Thyroid gland (tissue), 4 donors: ENCODE measurements at regions not wholly inside any gene's neighbourhood (a gene's known extent, or its start where the extent isn't known, plus 50 kb on each side); places are given as distances from the start of the nearest gene placed in this dataset.

Source experiments
- POLR2A ChIP-seq, 2 donors: fragments of 450-650 bp; IDR thresholded peaks; one replicate each; pipeline ENCODE4 v1.6.1; 2017; ENCODE audit warnings: antibody characterized with exemption in 2 of 2, mild to moderate bottlenecking in 2 of 2, moderate library complexity in 1 of 2
- TF ChIP-seq, protein P1 (sequence below), 6 experiments: fragments of 200-600 bp in 3 of 6; fragments of 450-650 bp in 3 of 6; sonication (generic) in 3 of 6; IDR thresholded peaks; one replicate each; pipeline ENCODE4 v1.5.1; 2016 to 2019; ENCODE audit warnings: antibody characterized with exemption in 6 of 6, mild to moderate bottlenecking in 2 of 6, inconsistent platforms in 1 of 6, moderate library complexity in 1 of 6

DNA sequence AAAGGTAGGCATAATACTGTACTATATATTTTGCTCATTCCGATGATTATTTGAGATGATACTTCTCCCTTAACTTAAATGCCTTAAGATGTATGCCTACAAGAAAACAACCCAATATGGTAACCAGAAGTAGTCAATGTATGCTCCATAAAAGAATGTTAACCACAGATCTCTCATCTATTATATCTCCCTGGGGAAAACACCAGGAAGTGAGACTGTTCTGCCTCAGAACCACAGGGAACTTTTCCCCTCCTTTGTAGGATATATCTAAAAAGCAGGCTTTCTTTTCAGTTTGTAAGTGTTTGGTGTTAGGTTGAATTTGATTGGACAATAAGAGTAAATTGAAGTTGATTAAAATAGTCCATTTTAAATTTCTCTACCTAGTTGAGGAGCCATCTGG, 1160.5 kb upstream of the NXPH2 start:
- TF ChIP-seq, protein P1, sequence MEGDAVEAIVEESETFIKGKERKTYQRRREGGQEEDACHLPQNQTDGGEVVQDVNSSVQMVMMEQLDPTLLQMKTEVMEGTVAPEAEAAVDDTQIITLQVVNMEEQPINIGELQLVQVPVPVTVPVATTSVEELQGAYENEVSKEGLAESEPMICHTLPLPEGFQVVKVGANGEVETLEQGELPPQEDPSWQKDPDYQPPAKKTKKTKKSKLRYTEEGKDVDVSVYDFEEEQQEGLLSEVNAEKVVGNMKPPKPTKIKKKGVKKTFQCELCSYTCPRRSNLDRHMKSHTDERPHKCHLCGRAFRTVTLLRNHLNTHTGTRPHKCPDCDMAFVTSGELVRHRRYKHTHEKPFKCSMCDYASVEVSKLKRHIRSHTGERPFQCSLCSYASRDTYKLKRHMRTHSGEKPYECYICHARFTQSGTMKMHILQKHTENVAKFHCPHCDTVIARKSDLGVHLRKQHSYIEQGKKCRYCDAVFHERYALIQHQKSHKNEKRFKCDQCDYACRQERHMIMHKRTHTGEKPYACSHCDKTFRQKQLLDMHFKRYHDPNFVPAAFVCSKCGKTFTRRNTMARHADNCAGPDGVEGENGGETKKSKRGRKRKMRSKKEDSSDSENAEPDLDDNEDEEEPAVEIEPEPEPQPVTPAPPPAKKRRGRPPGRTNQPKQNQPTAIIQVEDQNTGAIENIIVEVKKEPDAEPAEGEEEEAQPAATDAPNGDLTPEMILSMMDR (IDR thresholded peaks at IDR 0.05) = no peak
- TF ChIP-seq POLR2A (IDR thresholded peaks at IDR 0.05) = no peak
